Neural progenitor cell (in vitro differentiated cells): ENCODE measurements at regions not wholly inside any gene's neighbourhood (a gene's known extent, or its start where the extent isn't known, plus 50 kb on each side); places are given as distances from the start of the nearest gene placed in this dataset.
"Not testable (repeated sequence)": the region's sequence is repeated elsewhere in the genome, so short reads cannot be mapped to it uniquely, and the experiment has no call there.

Experiments
- DNase-seq: peaks from one replicate; pipeline ENCODE4 v3.0.0-alpha.2; 2016; ENCODE audit warnings: low spot score
- H2AFZ ChIP-seq: fragments of 200-600 bp; sonication (generic); replicated peaks from 2 replicates; pipeline ENCODE4 v1.6.1; 2016; ENCODE audit warnings: antibody characterized with exemption
- H3F3A ChIP-seq: fragments of 200-600 bp; sonication (generic); 2 replicates; pipeline ENCODE4 v1.6.1; 2016; ENCODE audit warnings: antibody characterized with exemption, low read depth
- H3K27ac ChIP-seq: fragments of 200-600 bp; sonication (generic); 2 replicates; pipeline ENCODE4 v1.5.1; 2016; ENCODE audit warnings: mild to moderate bottlenecking
- H3K27me3 ChIP-seq: fragments of 200-600 bp; sonication (generic); 2 replicates; pipeline ENCODE4 v1.6.1; 2016; ENCODE audit warnings: mild to moderate bottlenecking, moderate library complexity
- H3K36me3 ChIP-seq: fragments of 200-600 bp; sonication (generic); 2 replicates; pipeline ENCODE4 v1.5.1; 2016
- H3K4me1 ChIP-seq: fragments of 200-600 bp; sonication (generic); 2 replicates; pipeline ENCODE4 v1.6.1; 2016; ENCODE audit warnings: mixed run types
- H3K4me2 ChIP-seq: fragments of 200-600 bp; sonication (generic); 2 replicates; pipeline ENCODE4 v1.6.1; 2016
- H3K4me3 ChIP-seq: fragments of 200-600 bp; sonication (generic); 2 replicates; pipeline ENCODE4 v1.5.1; 2016
- H3K79me2 ChIP-seq: fragments of 200-600 bp; sonication (generic); 2 replicates; pipeline ENCODE4 v1.6.1; 2016; ENCODE audit warnings: low read depth
- H3K9ac ChIP-seq: fragments of 200-600 bp; sonication (generic); 2 replicates; pipeline ENCODE4 v1.6.1; 2016
- H3K9me3 ChIP-seq: fragments of 200-600 bp; sonication (generic); 2 replicates; pipeline ENCODE4 v1.5.1; 2016; ENCODE audit warnings: low read depth
- H4K20me1 ChIP-seq: fragments of 200-600 bp; sonication (generic); 2 replicates; pipeline ENCODE4 v1.6.1; 2016; ENCODE audit warnings: low read depth
- H3K27ac Mint-ChIP-seq: 3 replicates; pipeline ENCODE4 v1.8.0; 2021; ENCODE audit warnings: mixed read lengths
- H3K27me3 Mint-ChIP-seq: 2 replicates; pipeline ENCODE4 v1.8.0; 2022; ENCODE audit warnings: low read depth, mild to moderate bottlenecking, inconsistent platforms, moderate library complexity, mixed read lengths; ENCODE audit not compliant: insufficient read depth
- H3K36me3 Mint-ChIP-seq: 3 replicates; pipeline ENCODE4 v1.8.0; 2021; ENCODE audit warnings: mixed read lengths
- H3K4me1 Mint-ChIP-seq: 3 replicates; pipeline ENCODE4 v1.8.0; 2021; ENCODE audit warnings: mixed read lengths
- H3K4me3 Mint-ChIP-seq: 3 replicates; pipeline ENCODE4 v1.8.0; 2021; ENCODE audit warnings: mild to moderate bottlenecking, moderate library complexity, mixed read lengths
- H3K9me3 Mint-ChIP-seq: 3 replicates; pipeline ENCODE4 v1.8.0; 2020; ENCODE audit warnings: mixed read lengths
- CTCF ChIP-seq: fragments of 200-600 bp; sonication (generic); IDR thresholded peaks from 2 replicates; pipeline ENCODE4 v1.5.1; 2017; ENCODE audit warnings: antibody characterized with exemption, mild to moderate bottlenecking
- EZH2 ChIP-seq: fragments of 200-600 bp; sonication (generic); IDR thresholded peaks from 2 replicates; pipeline ENCODE4 v1.6.1; 2017; ENCODE audit warnings: antibody characterized with exemption, mild to moderate bottlenecking, moderate library complexity
- EZH2phosphoT487 ChIP-seq: fragments of 200-600 bp; sonication (generic); IDR thresholded peaks from 2 replicates; pipeline ENCODE4 v1.6.1; 2017; ENCODE audit warnings: antibody characterized with exemption

GRCh38 chr4:36610628-36611027, 329.2 kb downstream of the DTHD1 start:
- H3K4me3 Mint-ChIP-seq = no peak overlapping the region
- Histone ChIP-seq H2AFZ (no peak overlapping the region), H3K4me1 (no peaks in the 10 kb centered on the region), H3F3A (no peaks in the 10 kb centered on the region), H3K27ac (no peak overlapping the region), H3K4me3 (no peak overlapping the region), H3K36me3 (peaks cover 3% of the 10 kb centered on the region), H3K27me3 (no peaks in the 10 kb centered on the region), H3K9me3 (peaks cover 6% of the 10 kb centered on the region), H3K79me2 (no peaks in the 10 kb centered on the region), H3K9ac (no peak overlapping the region), H3K4me2 (no peak overlapping the region), H4K20me1 (no peaks in the 10 kb centered on the region)
- H3K27me3 Mint-ChIP-seq = no peaks in the 10 kb centered on the region
- H3K9me3 Mint-ChIP-seq = peaks cover 5% of the 10 kb centered on the region
- TF ChIP-seq EZH2phosphoT487 (no peak), CTCF (no peak), EZH2 (no peak)
- no peak overlapping the region for H3K27ac Mint-ChIP-seq
- no peaks in the 10 kb centered on the region for H3K4me1 Mint-ChIP-seq
- no peaks in the 10 kb centered on the region for H3K36me3 Mint-ChIP-seq
- no peak for DNase-seq

- not testable (repeated sequence) for H3K9me3 Mint-ChIP-seq, H3K36me3 ChIP-seq
Measured at GRCh38 chr4:36613142-36613541, 331.7 kb downstream of the DTHD1 start.

GRCh38 chr4:36614011-36614410, 332.6 kb downstream of the DTHD1 start:
- no peak overlapping the region for H3K4me3 ChIP-seq
- Mint-ChIP-seq H3K4me1 (no peaks in the 10 kb centered on the region), H3K27ac (no peak overlapping the region), H3K9me3 (peaks cover 5% of the 10 kb centered on the region), H3K4me3 (no peak overlapping the region), H3K27me3 (no peaks in the 10 kb centered on the region), H3K36me3 (no peaks in the 10 kb centered on the region)
- H3K79me2 ChIP-seq = no peaks in the 10 kb centered on the region
- H3K27ac ChIP-seq = no peak overlapping the region
- H3F3A ChIP-seq = no peaks in the 10 kb centered on the region
- H3K4me1 ChIP-seq = no peaks in the 10 kb centered on the region
- H3K36me3 ChIP-seq = no peaks in the 10 kb centered on the region
- no peak for DNase-seq
- no peak overlapping the region for H2AFZ ChIP-seq
- no peaks in the 10 kb centered on the region for H4K20me1 ChIP-seq
- no peak overlapping the region for H3K4me2 ChIP-seq
- no peaks in the 10 kb centered on the region for H3K27me3 ChIP-seq
- H3K9me3 ChIP-seq = no peaks in the 10 kb centered on the region
- TF ChIP-seq EZH2phosphoT487 = no peak
- TF ChIP-seq CTCF = no peak
- TF ChIP-seq EZH2 = no peak
- no peak overlapping the region for H3K9ac ChIP-seq

More at GRCh38 chr4:36613142-36613541, 331.7 kb downstream of the DTHD1 start:
- not testable (repeated sequence) for H3K27ac Mint-ChIP-seq, H3K4me3 ChIP-seq, DNase-seq, H3K27me3 ChIP-seq, H3K4me1 ChIP-seq, H3K9ac ChIP-seq, H4K20me1 ChIP-seq, H3K27ac ChIP-seq, H3K4me1 Mint-ChIP-seq, H3K27me3 Mint-ChIP-seq, H3K4me2 ChIP-seq, H2AFZ ChIP-seq, H3K36me3 Mint-ChIP-seq, H3K79me2 ChIP-seq, H3K9me3 ChIP-seq, H3F3A ChIP-seq, H3K4me3 Mint-ChIP-seq

GRCh38 chr4:36618102-36618501, 336.7 kb downstream of the DTHD1 start:
- Mint-ChIP-seq H3K27me3 (no peaks in the 10 kb centered on the region), H3K4me1 (no peaks in the 10 kb centered on the region), H3K27ac (no peak overlapping the region), H3K36me3 (no peaks in the 10 kb centered on the region), H3K9me3 (no peaks in the 10 kb centered on the region), H3K4me3 (no peak overlapping the region)
- no peak overlapping the region for H3K4me2 ChIP-seq
- no peak overlapping the region for H3K27ac ChIP-seq
- no peaks in the 10 kb centered on the region for H3K36me3 ChIP-seq
- H3K9ac ChIP-seq = no peak overlapping the region
- no peaks in the 10 kb centered on the region for H3K79me2 ChIP-seq
- no peaks in the 10 kb centered on the region for H3K4me1 ChIP-seq
- H3K9me3 ChIP-seq = no peaks in the 10 kb centered on the region
- no peaks in the 10 kb centered on the region for H3F3A ChIP-seq
- H3K4me3 ChIP-seq = no peak overlapping the region
- no peaks in the 10 kb centered on the region for H3K27me3 ChIP-seq
- TF ChIP-seq EZH2phosphoT487 (no peak), CTCF (no peak)
- no peak overlapping the region for H2AFZ ChIP-seq
- no peaks in the 10 kb centered on the region for H4K20me1 ChIP-seq
- DNase-seq = no peak
